Inflammatory macrophage (primary cell): ENCODE measurements at regions not wholly inside any gene's neighbourhood (a gene's known extent, or its start where the extent isn't known, plus 50 kb on each side); places are given as distances from the start of the nearest gene placed in this dataset.

Experiments
- DNase-seq, 2 donors: peaks; one replicate each; pipeline ENCODE4 v3.0.0-alpha.2; 2020 to 2022

DNA sequence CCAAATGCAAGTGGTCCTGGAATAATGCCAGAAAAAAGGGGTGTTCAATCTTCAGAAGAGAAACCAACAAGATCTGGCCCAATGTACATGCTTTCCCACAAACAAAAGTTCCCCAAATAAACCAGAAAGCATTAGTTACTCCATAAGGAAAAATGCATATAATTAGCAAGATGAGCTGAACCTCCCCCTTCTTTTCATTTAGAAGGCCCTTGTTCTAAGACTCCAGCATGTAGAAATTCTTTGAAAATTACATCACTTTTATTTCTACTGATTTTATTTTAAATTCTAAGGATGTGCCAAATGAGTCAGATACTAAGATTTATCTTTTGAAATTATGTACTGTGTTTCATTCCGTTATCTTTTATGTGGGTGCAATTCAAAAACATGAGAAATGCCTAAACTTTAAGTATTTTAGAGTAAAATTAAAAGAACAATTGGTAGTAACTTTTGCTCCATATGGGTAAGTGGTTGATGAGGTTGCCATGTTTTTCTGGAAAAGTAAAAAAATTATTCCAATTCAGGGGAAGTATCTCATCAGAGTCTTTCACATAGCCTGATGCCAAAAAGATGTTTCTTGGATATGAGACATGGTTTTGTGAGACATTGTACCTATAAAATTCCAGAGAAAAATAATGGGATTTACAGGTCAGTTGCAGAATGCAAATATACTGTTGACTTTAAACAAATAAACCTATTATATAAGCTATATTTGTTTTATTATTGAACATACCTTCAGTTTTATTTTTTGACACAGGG, 106.5 kb upstream of the CCDC112 start:
- DNase-seq, result no peak

DNA sequence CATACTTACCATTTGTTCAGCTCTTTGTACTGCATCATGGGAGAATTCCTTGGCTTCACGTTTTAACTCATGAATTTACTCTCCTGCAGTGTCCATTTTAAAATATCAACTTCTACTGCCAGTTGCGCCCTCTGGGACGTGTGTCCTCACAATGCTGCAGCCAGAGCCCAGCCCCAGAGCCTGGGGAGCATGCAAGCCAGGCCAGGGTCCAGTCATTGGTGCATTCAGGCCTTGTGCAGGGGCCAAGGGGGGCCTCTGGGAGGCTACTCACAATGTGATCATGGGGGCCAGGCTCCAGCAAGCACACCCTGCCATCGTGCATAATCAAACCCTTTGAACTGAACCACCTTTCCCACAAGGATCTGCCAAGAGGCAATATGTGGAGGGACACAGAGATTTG, 105.6 kb upstream of the CCDC112 start:
- no peak for DNase-seq

DNA sequence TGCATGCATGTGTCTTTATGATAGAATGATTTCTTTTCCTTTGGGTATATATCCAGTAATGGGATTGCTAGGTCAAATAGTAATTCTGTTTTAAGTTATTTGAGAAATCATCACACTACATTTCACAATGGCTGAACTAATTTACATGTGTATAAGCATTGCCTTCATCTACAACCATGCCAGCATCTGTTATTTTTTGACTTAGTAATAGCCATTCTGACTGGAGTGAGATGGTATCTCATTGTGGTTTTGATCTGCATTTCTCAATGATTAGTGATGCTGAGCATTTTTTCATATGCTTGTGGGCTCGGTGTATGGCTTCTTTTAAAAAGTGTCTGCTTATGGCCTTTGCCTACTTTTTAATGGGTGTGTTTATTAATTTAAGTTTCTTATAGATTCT, 102.3 kb upstream of the CCDC112 start:
- no peak for DNase-seq

DNA sequence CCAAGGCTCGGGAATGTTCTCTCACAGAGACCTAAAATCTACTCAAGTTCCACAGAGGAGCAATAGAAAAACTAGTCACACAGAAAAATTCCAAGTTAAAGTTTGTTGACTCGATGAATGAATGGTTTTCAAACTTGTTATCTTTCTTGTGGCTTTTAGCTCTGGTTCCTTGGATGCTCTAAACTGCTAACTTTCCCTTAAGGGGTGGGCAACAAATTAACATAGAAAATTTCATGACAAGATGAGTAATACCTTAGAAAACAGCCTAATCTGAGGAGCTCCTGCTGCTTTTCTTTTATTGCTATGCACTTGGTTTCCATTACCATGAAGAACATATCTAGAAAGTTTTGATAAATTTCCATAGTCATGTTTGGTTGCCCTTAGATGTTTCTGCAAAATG, 100.2 kb upstream of the CCDC112 start:
- no peak for DNase-seq

DNA sequence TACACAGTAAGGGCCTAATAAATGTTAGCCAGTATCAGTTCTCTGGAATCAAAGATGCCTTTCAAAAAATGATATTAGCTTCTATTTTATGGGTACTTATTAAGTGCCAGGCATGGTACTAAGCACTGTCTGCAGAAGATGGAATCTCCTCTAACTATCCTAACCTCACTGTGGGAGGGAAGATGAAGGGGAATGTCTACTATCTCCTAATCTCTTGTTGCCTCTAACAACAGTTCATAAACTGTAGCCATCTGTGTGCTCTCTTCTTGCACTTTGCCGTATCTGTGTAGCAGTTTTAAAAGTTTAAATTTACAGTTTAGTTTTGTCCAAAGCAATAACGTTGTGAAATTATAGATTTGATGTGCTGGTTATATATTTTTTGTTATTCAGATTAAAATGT, 99.6 kb upstream of the CCDC112 start:
- DNase-seq, result no peak

DNA sequence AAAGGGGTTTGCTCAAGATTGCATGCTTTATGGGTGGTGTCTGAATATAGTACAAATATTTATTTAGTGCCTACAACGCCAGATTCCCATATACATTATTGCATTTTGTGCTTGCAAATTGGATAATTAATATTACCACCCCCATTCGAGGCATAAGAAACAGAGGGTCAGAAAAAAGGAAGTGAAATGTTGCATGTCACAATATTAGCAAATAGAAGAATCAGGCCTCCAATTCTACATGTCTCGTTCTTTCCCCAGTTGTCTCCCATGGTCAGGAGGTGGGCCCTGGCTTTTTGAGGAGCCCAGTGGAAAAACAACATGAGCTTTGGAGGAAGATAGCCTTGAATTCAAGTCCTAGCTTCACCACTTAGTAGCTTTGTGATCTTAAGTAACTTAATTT, 98.1 kb upstream of the CCDC112 start:
- DNase-seq, result no peak

DNA sequence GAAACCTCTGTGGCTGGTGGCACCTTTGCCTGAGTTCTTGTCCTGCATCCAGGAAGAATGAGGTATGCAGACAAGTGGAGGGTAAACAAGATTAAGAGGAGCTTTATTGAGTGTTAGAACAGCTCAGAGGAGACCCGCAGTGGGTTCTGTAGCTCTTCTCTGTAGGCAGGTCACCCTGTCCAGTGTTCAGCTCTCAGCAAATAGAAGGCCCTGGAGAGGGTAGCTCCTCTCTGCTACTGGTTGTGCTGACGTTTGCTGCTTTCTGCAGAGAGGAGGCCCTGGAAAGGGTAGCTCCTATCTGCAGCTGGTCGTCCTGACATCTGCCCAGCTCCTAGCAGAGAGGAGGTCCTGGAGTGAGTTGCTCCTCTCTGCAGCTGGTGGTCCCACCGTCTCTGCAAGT, 96.8 kb upstream of the CCDC112 start:
- DNase-seq, result no peak

DNA sequence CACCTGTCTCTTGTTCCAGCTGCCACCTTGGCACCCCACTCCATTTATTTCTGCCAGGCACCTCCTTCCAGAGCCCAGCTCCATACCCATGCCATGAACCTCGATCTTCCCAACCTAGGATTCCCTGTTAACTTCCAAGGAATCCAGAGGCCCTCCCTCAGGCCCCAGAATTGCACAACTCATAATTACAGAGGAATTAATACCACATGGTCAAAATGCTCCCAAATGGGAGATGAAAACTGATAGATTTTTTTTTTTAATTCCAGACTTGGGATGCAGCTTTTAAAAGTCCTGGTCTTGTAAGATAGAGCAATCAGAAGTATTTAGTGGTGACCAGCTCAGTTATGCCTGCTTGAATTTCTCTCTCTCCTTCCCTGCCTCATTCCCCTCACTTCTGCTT, 96.2 kb upstream of the CCDC112 start:
- DNase-seq, result no peak

DNA sequence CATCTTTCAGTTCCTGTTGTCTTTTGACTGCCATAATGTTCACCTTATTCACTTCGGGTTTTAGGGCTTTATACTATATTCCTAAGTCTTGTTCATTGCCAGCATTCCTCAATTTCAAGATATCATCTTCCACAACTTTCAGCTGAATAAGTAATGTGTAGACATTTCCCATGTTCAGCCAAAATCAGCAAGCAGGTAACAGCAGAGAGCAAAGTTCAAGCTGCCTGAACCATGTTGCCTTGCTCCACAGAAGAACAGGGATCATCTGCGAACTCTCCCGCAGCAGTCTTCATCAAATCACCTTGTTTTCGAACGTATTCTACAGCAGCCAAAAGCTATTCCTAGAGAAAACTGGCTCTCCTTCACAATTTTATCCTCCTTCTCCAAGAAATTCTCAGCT, 95.3 kb upstream of the CCDC112 start:
- DNase-seq, result no peak

DNA sequence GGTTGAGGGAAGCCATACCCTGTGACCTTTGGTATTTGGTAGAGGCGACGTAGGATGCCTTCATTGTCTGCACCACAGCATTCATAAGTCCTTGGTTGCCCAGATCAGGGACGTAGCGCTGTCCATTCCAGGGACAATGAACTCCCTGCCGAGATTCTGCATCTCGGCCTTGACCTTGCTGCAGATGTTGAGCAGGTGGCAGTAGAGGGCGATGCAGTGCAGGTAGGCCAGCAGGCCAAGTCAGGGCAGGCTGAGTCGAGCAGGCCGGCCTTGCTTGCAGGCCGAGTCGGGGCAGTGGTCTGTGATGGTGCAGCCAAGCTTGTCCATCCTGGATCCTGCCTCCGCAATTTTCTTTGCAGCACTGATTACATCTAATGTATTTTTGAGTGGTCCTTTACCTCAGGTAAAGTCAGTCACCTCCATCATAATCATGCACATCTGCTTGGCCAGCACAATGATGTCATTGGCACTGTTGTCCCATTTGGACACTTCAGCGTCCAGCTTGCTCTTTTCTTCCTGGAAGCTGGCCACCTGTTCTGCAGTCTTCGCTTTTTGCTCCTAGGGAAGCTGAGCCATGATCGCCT, 93.4 kb upstream of the CCDC112 start:
- DNase-seq, result no peak

DNA sequence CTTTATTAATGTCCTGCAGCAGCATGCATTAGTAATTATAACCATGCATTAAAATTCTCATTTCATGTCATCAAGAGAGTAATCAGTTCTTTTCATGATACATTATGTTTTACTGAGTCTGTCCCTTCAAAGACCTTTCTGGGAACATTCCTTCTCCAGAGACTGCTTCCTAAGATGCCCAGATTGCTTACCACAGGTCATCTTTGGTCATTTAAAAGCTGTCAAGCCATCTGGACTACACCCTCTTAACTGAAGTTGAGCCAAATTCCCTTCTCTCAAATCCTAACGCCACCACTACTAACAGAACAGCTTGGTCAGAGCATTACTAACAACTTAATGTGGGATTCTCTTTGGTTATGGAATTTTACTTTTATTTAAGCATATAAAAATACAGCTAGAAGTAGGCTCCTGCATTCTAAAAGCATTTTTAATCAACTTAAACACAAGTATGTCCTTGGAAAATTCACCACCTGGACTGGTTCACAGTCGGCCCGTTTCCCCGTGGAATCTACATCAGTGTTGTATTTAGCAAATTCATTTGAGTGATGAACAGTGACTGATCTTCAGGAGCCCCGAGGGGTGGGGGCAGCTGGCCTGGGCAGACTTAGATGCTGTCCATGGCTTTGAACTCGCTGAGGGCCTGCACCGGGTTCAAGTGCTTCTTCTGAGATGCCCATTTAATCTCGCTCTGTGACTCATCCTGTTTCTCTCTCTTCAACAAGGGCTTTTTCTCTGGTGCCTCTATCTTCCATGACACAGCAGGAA, 92.8 kb upstream of the CCDC112 start:
- DNase-seq, result no peak

DNA sequence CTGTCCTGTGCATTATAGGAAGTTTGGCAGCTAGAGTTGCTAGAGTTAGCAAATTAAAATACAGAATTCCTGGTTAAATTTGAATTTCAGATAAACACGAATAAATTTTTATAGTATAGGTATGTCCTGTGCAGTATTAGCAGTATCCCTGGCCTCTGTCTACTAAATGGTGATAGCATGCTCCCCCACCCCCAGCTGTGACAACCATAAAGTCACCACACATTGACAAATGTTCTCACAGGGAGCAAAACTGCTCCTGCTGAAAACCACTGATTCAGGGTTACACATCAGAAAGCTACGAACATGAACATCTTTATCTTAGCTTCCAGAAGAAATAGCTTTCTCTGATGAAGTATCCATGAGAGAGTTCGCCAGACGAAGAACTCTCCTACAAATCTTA, 91.8 kb upstream of the CCDC112 start:
- no peak for DNase-seq

DNA sequence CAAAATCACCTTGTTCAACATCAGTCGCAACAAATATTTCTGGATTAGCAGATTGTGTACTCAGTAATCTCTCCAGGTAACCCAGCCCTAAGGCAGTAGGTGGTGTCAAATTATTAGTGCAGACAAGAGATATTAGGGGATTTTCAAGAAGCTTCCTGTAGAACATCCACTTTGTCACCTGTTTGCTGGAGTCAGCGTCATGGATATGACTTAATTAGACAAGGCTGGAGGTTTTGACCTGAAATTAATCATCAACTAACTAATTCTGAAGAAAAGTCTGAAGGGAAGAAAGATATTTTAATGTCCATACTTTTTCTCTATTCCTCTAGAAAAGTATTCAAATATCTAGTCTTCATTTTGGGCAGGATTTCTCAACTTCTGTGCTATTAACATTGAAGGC, 91.4 kb upstream of the CCDC112 start:
- DNase-seq, result no peak

DNA sequence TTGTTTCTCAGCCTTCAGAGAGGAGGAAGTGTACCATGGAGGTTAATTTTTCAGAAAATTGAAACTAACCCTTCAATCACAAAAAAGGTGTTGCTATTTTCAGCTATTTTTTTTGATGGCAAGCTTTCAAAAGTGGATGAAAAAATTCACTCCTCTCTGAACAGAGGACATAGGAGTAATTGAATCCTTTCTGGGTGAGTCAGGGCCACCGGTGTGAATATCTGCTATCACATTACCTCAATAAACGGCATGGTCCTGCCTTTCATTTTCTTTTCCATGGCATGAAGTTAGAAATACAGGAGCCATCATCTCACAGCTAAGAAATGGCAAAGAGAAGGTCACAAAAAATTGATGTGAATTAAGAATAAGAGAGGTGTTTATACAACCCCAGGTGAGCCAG, 90.2 kb upstream of the CCDC112 start:
- no peak for DNase-seq

DNA sequence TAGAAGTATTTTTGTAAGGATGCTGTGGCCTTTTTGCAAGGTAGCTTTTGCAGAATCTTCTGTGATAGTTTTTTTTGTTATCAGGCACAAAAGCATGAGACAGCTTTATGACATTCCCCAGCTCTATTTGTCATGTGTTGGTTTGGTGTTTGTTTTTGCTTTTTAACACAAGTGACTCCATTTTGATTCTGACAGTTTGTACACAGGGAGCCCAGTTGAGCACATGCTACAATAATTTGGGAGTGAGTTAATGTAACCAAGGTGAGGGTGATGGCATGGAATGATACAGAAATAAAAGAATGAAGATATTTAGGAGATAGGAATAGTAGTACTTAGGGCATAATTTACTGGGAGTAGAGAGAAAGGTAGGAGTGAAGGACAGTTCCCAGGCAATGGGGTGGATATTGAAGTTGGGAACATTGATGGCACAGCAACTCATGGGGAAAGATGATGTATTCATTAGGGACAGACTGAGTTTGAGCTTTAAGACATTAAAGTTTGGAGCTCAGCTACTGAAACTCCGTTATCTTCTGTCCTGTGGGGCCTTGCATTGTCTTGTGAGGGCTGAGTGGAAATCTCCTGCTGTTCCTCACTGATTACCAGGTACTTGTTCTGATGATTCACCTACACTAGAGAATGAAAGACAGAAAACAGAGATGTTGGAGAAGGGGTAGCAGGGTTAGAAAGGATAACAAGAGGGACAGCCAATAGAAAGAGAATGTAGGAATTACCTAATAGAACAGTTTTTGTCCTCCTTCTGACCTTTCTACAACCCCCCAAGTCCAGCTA, 88.3 kb upstream of the CCDC112 start:
- DNase-seq, result no peak

DNA sequence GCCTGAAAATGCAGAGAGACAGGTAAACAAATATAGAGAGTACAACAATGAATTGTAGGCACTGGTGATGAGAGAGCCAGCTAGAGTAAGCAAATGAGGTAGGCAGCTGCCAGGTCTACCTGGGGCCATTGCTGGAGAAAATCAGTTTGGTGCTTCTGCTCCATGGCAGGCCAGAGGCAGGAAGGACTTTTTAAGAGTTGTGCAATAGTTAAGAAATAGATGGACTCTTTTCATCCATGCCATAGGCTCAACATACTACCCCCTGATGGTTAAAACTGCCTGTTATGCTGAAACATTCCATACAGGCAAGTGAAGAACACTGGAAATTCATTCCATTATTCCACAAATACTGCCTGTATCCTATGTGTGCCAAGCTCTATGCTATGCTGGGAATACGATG, 86.5 kb upstream of the CCDC112 start:
- DNase-seq, result no peak

DNA sequence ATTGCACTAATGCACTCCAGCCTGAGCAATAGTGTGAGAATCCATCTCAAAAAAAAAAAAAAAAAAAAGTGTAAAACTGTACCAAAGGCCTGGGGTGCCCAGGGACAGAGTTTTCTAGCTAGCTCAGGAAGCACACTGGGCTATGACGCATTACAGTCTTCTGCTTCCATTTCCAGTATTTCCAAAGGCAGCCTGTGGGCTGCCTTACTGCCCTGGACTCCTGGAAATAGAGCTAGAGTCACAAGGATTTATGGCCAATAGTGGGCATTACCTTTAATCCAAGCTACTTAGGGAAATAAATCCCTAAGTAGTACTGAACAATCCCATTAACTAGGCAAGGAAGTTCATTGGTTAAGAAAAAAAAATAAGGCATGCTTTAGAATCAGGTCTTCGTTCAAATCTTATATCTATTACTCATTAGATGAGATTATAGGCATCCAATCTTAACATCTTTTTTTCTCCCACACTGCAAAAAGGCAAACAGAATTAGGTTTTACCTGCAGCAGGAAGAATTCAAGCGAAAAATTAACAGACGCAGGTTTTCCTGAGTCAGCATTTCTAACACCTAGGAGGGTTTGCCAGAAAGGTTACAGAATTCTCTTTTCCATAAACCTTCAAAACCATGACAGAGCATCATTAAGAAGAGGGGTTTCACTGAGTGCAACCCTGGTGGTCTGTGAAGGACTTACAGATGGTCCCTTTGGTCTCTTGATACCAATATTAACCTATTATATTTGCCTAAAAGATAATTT, 85.6 kb upstream of the CCDC112 start:
- no peak for DNase-seq

DNA sequence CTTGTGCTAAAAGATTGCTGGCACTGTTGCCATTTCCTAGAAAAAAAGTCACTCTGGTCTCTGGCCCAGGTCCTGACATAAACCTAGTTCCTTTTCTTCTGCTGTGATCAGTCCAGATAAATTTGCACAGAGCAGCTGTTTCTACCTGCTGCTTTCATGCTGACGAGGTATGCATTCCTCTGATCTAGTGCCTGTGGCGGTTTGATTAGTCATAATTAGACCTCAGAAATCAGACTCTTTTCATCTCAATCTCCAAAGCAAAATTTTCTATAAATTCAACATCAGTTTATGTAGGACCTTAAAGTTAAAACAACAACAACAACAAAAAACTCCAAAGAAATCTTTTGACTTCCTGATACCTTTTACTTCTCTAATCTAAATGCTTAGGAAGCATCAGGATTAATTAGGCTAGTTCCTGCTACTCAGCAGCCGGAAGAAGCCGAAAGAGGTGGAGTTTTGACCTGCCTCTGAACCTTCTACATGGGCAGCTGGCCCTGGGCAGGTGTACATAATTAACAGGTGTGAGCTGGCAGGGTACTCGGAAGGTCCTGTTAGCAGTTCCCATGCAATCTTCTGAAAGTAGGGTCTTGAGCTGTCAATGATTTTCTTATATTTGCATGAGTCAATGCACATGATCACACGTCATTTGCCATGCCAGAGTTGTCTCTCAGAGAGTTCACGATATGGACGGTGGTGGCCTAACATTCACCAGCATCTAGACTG, 83.3 kb upstream of the CCDC112 start:
- no peak for DNase-seq

DNA sequence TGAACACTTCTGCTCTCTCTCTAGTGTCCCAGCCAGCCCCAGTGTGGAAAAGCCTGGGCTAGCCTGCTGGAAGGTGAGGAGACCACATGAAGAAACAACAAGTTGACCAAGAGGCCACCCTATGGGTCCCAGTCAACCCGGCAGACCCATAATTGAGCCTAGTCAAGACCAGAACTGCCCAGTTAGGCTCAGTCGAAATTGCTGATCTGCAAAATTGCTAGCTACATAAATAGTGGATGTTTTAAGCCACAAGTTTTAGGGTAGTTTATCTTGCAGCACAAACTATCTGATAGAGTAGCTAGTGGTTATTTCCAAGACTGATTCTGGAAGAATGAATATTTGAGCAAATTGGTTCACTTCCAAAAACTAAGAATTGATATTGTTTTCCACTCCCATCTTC, 82.3 kb upstream of the CCDC112 start:
- DNase-seq, result no peak

DNA sequence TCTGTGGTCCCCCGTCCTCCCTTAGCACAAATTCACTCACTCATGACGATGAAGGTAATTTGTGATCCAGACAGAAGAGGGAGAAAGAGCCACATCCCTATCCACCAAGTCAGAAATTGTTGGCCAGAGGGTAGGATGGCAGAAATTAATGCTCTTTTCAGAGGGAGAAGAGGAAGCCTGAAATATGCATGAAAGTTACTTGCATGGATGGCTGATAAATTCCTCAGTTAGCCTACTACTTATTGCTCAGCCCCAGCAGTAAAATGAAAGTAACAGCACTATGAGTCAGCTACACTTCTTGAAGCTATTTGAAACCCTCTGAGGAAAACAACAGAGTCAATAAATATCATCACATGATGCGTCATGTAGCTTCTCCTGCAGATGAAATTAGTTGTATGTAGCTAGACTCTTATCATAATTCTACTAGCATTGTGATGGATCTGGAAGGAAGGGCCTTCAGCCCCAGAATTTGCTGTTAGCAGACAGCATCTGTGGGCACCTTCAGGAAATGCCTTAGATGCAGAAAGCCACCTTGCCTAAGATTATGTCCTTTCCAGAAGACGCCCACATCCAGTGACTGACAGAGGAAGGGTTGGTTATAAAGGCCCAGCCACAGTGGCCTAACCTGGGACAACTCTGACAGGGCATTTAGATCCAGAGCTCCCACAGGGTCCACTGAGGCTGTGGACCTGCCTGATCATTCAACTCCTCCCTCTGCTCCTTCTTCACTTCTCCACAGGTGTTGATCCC, 81.2 kb upstream of the CCDC112 start:
- DNase-seq, result peak; percentile 35 to 45

DNA sequence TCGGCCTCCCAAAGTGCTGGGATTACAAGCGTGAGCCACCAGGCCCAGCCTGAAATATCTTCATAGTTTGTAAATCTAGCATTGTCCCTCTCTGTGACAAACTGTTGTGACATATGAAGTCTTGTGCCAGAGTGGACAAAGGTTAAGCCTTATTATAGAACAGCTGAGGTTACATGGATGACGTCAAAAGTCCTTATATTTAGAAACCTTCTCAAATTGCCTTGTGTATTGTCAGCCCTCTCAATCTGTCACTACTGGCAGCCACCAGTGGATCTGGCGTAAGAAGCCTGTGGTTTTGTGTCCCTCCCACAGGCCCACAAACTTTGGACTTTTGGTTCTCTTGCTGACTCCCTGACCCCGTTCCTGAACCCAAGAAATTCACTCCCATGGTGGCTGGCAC, 79.4 kb upstream of the CCDC112 start:
- peak; percentile 86 to 87 for DNase-seq
